ENCODE measurements at regions not wholly inside any gene's neighbourhood (a gene's known extent, or its start where the extent isn't known, plus 50 kb on each side); places are given as distances from the start of the nearest gene placed in this dataset.

DNA sequence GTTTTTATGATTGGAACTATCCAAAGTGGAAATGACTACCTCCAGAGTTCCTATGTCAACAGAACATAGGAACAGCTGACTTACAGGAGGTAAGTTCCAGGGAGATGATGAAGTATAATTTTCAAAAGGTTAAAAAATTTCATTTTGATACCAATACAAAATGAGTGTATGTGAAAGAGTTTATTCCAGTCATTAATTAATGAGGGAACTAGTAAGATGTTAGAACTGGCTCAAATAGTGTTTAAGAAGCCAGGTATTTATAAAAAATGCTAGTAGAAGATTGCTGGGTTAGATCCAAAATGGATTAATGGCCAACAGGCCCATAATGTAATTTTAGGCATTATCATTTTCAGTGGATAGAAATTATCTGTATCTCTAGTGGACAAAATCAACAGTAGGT is 227.7 kb upstream of the ZBED5 start:
- H3K4me1 ChIP-seq = no peaks in the 10 kb centered on the region
- H3K36me3 ChIP-seq = no peaks in the 10 kb centered on the region
- H3K27me3 ChIP-seq = no peaks in the 10 kb centered on the region; the same call in 1 of the 2 replicates
- no peak overlapping the region for H3K4me3 ChIP-seq (ENCODE audit: low read depth, low read length)
- no peaks in the 10 kb centered on the region for H3K9me3 ChIP-seq
- DNase-seq = no peak
- TF ChIP-seq, protein P1, sequence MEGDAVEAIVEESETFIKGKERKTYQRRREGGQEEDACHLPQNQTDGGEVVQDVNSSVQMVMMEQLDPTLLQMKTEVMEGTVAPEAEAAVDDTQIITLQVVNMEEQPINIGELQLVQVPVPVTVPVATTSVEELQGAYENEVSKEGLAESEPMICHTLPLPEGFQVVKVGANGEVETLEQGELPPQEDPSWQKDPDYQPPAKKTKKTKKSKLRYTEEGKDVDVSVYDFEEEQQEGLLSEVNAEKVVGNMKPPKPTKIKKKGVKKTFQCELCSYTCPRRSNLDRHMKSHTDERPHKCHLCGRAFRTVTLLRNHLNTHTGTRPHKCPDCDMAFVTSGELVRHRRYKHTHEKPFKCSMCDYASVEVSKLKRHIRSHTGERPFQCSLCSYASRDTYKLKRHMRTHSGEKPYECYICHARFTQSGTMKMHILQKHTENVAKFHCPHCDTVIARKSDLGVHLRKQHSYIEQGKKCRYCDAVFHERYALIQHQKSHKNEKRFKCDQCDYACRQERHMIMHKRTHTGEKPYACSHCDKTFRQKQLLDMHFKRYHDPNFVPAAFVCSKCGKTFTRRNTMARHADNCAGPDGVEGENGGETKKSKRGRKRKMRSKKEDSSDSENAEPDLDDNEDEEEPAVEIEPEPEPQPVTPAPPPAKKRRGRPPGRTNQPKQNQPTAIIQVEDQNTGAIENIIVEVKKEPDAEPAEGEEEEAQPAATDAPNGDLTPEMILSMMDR (IDR thresholded peaks at IDR 0.05; ENCODE audit: low read depth, low read length) = no peak

DNA sequence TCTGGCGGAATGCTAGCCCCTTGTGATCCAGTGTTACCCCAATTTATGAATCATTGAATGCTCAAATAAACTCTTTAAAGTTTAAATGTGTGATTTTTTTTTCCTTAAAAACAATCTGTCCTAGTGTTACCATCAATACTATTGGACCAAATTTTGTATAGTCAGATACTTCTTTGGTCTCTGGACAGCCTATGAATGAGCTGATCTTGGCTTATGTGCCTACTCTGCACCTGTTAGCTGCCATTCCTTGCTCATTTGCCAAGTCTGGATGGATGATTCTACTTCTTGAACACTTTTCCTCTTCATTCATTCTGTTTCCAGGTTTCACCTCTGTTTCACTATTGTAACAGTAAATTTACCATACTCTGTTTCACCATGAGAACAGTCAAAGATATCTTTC is 226.5 kb upstream of the ZBED5 start:
- no peaks in the 10 kb centered on the region for H3K4me1 ChIP-seq
- H3K36me3 ChIP-seq = no peaks in the 10 kb centered on the region
- no peak overlapping the region for H3K4me3 ChIP-seq (ENCODE audit: low read depth, low read length)
- H3K27me3 ChIP-seq = no peaks in the 10 kb centered on the region; the same call in 1 of the 2 replicates
- TF ChIP-seq, protein P1 (IDR thresholded peaks at IDR 0.05; ENCODE audit: low read depth, low read length) = no peak
- H3K9me3 ChIP-seq = no peaks in the 10 kb centered on the region
- no peak for DNase-seq

DNA sequence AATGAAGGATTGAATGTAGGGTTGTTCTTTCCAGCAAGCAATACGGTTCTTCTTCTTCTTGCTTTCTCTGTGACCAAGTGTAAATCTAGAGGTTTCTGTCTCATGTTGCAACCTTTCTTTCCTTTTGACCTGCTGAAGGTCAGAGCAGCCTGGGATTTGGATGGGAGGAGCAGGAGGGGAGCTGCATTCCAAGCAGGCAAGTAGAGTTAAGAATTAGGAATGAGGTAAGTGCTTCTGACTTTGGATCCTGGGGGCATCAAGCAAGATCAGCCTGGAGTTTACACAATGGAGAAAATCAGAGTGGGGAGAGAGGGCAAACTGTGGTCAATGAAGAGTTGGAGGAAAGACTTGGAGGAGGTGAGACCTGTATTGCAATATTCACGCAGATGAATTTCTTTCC is 225.6 kb upstream of the ZBED5 start:
- H3K4me3 ChIP-seq (ENCODE audit: low read depth, low read length) = no peak overlapping the region
- no peaks in the 10 kb centered on the region for H3K36me3 ChIP-seq
- no peaks in the 10 kb centered on the region for H3K9me3 ChIP-seq
- H3K27me3 ChIP-seq = no peaks in the 10 kb centered on the region; the same call in 1 of the 2 replicates
- no peaks in the 10 kb centered on the region for H3K4me1 ChIP-seq
- TF ChIP-seq, protein P1 (IDR thresholded peaks at IDR 0.05; ENCODE audit: low read depth, low read length) = no peak
- DNase-seq = no peak

DNA sequence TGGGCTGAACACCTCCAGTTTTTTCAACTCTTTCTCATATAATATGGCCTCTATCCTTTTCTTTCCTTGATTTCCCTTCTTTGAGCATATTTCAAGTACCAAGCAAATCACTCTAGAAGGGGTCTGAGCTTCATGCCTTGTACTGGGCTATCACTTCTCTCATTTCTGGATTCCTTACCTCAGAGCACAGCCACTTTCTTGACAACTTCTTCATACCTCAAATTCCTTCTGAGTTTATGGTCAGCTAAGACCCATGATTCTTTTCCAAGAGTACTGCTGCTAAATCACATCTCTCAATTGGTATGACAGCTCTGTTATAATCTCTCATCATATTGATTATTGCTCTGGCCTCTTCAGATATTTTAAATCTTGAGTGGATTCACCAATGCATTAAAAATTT is 224.8 kb upstream of the ZBED5 start:
- Histone ChIP-seq H3K27me3 (no peaks in the 10 kb centered on the region; the same call in 1 of the 2 replicates), H3K4me3 (ENCODE audit: low read depth, low read length) (no peak overlapping the region), H3K36me3 (no peaks in the 10 kb centered on the region), H3K9me3 (no peaks in the 10 kb centered on the region), H3K4me1 (no peaks in the 10 kb centered on the region)
- TF ChIP-seq, protein P1 (IDR thresholded peaks at IDR 0.05; ENCODE audit: low read depth, low read length) = no peak
- no peak for DNase-seq

DNA sequence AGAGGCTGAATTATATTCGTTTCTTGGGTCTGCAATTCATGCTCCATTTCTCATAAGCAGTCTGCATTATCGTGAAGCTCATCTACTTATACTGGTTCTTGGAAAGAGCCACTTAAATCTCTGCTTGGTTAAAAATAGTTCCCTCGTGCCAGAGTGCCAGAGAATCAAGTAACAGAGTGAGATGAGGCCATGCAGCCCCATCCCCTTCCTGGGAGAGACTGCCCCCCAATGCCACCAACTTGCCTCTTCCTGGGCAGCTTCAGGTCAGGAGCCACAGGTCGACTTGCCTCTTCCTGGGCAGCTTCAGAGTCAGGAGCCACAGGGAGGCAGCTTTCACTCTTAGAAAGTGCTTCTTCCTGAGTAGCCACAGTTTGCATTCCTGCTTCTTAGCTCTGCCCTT is 223.9 kb upstream of the ZBED5 start:
- no peaks in the 10 kb centered on the region for H3K4me1 ChIP-seq
- no peak overlapping the region for H3K4me3 ChIP-seq (ENCODE audit: low read depth, low read length)
- H3K36me3 ChIP-seq = no peaks in the 10 kb centered on the region
- no peak for DNase-seq
- H3K9me3 ChIP-seq = no peaks in the 10 kb centered on the region
- TF ChIP-seq, protein P1 (IDR thresholded peaks at IDR 0.05; ENCODE audit: low read depth, low read length) = no peak
- H3K27me3 ChIP-seq = no peaks in the 10 kb centered on the region; the same call in 1 of the 2 replicates

DNA sequence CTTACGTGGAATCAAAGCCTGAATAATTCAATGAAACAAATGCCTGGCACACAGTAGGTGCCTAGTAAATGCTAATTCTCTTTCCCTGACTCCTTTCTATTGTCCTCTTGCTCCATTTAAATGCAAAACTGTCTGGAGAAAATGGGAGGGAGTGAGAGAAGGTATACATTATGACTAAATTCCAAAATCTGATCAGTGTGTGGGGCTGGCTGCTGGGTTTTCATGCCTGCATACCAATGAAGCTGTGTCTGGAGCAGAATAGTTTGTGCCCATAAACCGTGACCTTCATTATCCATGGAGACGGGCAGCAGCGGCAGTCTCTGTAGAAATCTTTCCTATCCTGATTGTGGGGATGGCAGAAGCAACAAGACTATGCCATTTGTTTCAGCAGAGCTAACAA is 223.4 kb upstream of the ZBED5 start:
- TF ChIP-seq, protein P1 (IDR thresholded peaks at IDR 0.05; ENCODE audit: low read depth, low read length) = no peak
- no peak for DNase-seq
- Histone ChIP-seq H3K4me3 (ENCODE audit: low read depth, low read length) (no peak overlapping the region), H3K4me1 (no peaks in the 10 kb centered on the region), H3K36me3 (no peaks in the 10 kb centered on the region), H3K9me3 (no peaks in the 10 kb centered on the region), H3K27me3 (no peaks in the 10 kb centered on the region; the same call in 1 of the 2 replicates)
